Lung (tissue), 11 donors: ENCODE measurements at regions not wholly inside any gene's neighbourhood (a gene's known extent, or its start where the extent isn't known, plus 50 kb on each side); places are given as distances from the start of the nearest gene placed in this dataset.

ENCODE experiments used
- ATAC-seq: fragments of 200-7000 bp; cut with Tn5 transposase; one replicate; pipeline ENCODE4 v1.9.1; 2020; ENCODE audit warnings: moderate number of reproducible peaks; ENCODE audit not compliant: insufficient read depth, low FRiP score
- DNase-seq, 3 donors: peaks; one replicate each; pipeline ENCODE4 v3.0.0-alpha.2; 2013 to 2017
- H3K27ac ChIP-seq, 2 donors: one replicate each; pipeline ENCODE4 v1.5.1; 2013; ENCODE audit warnings: mild to moderate bottlenecking in 2 of 2, moderate library complexity in 2 of 2, control low read depth in 1 of 2, inconsistent platforms in 1 of 2, low read depth in 1 of 2, low read length in 1 of 2
- H3K27me3 ChIP-seq, 3 donors: one replicate each; pipeline ENCODE4 v1.5.1; 2013; ENCODE audit warnings: low read length in 2 of 3; ENCODE audit not compliant: control insufficient read depth in 3 of 3, insufficient read depth in 3 of 3
- H3K36me3 ChIP-seq, 4 donors: one replicate each; pipeline ENCODE4 v1.5.1; 2013; ENCODE audit warnings: low read length in 4 of 4, mild to moderate bottlenecking in 1 of 4, moderate library complexity in 1 of 4; ENCODE audit not compliant: control insufficient read depth in 4 of 4, insufficient read depth in 4 of 4
- H3K4me1 ChIP-seq, 5 donors: one replicate each; pipeline ENCODE4 v1.5.1; 2013; ENCODE audit warnings: low read length in 5 of 5, mild to moderate bottlenecking in 2 of 5, moderate library complexity in 1 of 5; ENCODE audit not compliant: control insufficient read depth in 5 of 5, insufficient read depth in 5 of 5
- H3K4me3 ChIP-seq: one replicate; pipeline ENCODE4 v1.5.1; 2013; ENCODE audit warnings: mild to moderate bottlenecking, control low read depth, moderate library complexity
- H3K9ac ChIP-seq, 2 donors: one replicate each; pipeline ENCODE4 v1.5.1; 2013; ENCODE audit warnings: low read length in 2 of 2, control low read depth in 1 of 2; ENCODE audit not compliant: insufficient read depth in 1 of 2
- H3K9me3 ChIP-seq, 4 donors: one replicate each; pipeline ENCODE4 v1.5.1; 2013; ENCODE audit warnings: low read length in 3 of 4, mild to moderate bottlenecking in 1 of 4, moderate library complexity in 1 of 4; ENCODE audit not compliant: control insufficient read depth in 4 of 4, insufficient read depth in 3 of 4
- WGBS, 2 donors: extraction: QIAGEN DNeasy Blood & Tissue Kit; methylation state at CpG; one replicate each; pipeline ENCODE4 v1.1.7; 2013; 5-methylcytosine and 5-hydroxymethylcytosine counted together
- TF ChIP-seq, protein P1 (sequence below): IDR thresholded peaks from 2 replicates; pipeline ENCODE4 v1.5.1; 2012; ENCODE audit warnings: mild to moderate bottlenecking; ENCODE audit errors: control extremely low read depth, extremely low read depth
- donor health status: control.
- donor health status: control.
- donor health status: Bipolar disorder and iron deficiency.
- donor health status: healthy.
- donor health status: DM: yes; HTN: yes; CAD: no.

DNA sequence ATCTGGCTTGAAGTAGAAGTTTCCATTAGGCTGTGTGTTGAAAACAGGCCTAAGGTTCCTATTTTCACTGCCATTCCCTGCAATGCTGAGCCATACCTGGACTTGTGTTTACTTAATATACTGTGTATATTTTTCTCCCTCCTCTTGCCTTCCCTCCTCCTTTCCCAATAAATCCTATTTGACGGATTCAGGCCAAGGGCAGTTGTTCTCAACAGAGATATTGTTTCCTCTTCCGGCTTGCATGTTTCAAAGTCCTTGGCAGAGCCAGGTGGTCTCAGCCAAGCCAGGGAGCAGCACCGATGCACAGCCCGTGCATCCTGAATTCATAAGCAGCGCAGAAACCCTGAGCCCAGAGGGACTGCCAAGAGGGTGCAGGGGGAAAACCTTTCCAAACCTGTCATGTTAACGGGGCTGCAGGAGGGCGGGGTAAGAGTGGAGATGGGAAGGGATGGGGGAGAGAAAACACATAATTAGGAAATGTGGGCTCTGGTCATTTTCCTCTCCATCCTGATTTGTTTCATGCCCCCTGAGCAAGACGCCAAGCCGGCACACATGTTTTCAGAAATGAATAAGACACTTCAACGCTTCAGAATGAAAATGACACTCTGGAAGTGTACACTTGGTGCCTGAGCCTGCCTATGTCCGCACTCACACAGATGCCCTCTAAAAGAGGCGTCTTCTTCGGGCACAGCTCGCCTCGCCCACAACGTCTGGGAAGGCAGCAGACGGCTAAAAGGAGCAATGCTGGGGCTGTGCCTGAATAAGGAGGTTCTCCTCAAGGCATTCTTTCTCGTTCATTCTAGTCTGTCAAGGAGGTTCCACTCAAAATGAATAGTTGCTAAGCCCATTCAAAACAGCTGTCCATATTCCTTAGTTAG, 149.3 kb upstream of the UBL3 start:
- H3K9ac ChIP-seq = no peak overlapping the region
- no peak overlapping the region for H3K4me3 ChIP-seq
- ATAC-seq = no peak
- H3K9me3 ChIP-seq = no peaks in the 10 kb centered on the region
- no peaks in the 10 kb centered on the region for H3K4me1 ChIP-seq
- no peak for DNase-seq
- WGBS, 2 donors = 82 to 90% methylated on average over 18 of the region's 18 CpGs
- TF ChIP-seq, protein P1, sequence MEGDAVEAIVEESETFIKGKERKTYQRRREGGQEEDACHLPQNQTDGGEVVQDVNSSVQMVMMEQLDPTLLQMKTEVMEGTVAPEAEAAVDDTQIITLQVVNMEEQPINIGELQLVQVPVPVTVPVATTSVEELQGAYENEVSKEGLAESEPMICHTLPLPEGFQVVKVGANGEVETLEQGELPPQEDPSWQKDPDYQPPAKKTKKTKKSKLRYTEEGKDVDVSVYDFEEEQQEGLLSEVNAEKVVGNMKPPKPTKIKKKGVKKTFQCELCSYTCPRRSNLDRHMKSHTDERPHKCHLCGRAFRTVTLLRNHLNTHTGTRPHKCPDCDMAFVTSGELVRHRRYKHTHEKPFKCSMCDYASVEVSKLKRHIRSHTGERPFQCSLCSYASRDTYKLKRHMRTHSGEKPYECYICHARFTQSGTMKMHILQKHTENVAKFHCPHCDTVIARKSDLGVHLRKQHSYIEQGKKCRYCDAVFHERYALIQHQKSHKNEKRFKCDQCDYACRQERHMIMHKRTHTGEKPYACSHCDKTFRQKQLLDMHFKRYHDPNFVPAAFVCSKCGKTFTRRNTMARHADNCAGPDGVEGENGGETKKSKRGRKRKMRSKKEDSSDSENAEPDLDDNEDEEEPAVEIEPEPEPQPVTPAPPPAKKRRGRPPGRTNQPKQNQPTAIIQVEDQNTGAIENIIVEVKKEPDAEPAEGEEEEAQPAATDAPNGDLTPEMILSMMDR = no peak
- no peaks in the 10 kb centered on the region for H3K36me3 ChIP-seq
- H3K27ac ChIP-seq = no peak overlapping the region
- no peaks in the 10 kb centered on the region for H3K27me3 ChIP-seq

DNA sequence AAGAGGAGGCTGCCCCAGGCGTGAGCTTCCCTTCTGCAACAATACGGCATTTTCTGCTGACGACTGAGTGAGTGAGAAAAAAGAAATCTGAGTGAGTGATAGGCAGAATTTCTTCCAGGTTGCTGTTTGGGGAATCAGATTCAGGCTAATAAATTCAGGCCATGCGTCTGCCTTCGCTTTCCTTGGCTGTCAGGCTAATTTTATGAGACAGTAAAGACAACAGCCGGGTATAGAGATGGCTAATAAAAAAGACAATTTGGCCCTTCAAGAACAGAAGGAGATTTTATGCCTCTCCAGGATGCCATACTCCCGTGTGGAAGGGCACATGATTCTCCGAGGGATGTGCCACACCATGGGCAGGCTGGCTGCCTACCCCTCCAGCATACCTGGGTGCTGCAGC, 145.9 kb upstream of the UBL3 start:
- H3K9me3 ChIP-seq = peaks cover 0 to under 1% (median 0%) of the 10 kb centered on the region in 4 donors
- ATAC-seq (no peak), DNase-seq (no peak)
- H3K27me3 ChIP-seq = no peaks in the 10 kb centered on the region
- no peaks in the 10 kb centered on the region for H3K4me1 ChIP-seq
- no peak overlapping the region for H3K9ac ChIP-seq
- H3K27ac ChIP-seq = no peak overlapping the region
- H3K36me3 ChIP-seq = no peaks in the 10 kb centered on the region
- TF ChIP-seq, protein P1 = no peak
- H3K4me3 ChIP-seq = no peak overlapping the region
- 86 to 90% methylated on average over 8 of the region's 8 CpGs for WGBS, 2 donors

DNA sequence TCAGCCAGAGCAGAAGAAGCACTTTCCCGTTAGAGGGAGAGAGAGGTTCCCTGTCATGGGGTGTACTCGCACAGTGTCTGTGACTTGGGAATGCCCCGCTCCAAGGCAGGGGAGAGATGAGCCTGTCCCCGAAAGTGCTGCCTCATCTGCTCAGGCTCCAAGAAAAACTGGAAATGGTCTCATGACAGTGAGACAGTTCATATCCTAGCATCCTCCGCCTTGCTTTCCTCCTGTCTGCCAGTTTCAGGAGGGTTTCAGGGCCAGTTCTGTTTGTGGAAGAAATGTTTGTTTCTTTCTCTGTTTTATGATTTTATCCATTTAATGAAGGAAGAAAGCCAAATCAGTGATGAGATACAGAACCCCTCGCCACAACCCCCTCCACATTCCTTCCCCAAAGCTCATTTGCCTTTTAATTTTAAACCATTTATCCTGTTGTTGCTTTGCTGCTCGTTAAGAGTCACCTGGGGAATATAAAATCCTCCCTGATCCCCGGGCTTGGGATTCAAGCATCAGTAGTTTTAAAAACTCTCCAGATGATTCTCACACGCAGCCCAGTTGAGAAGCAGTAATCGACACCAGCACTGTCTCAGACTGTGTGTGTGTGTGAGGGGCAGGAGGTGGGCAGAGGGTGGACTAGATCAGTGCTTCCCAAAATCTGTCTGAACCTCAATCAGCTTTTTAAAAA, 144.6 kb upstream of the UBL3 start:
- no peaks in the 10 kb centered on the region for H3K4me1 ChIP-seq
- H3K27me3 ChIP-seq = no peaks in the 10 kb centered on the region
- no peak overlapping the region for H3K27ac ChIP-seq
- no peak for DNase-seq
- WGBS, 2 donors = 85 to 88% methylated on average over 10 of the region's 10 CpGs
- TF ChIP-seq, protein P1 = no peak
- no peak overlapping the region for H3K9ac ChIP-seq
- H3K4me3 ChIP-seq = no peak overlapping the region
- peaks cover 0 to 2% (median 0%) of the 10 kb centered on the region in 4 donors for H3K9me3 ChIP-seq
- H3K36me3 ChIP-seq = no peaks in the 10 kb centered on the region
- ATAC-seq = no peak
